GM19397 (cell line): ENCODE measurements at regions not wholly inside any gene's neighbourhood (a gene's known extent, or its start where the extent isn't known, plus 50 kb on each side); places are given as distances from the start of the nearest gene placed in this dataset.

Experiments
- ATAC-seq: cut with Tn5 transposase; IDR thresholded peaks from one replicate; pipeline ENCODE4 v1.9.1; 2021; ENCODE audit warnings: mild to moderate bottlenecking, moderate library complexity; ENCODE audit not compliant: unreplicated experiment

- no peak for ATAC-seq
Measured at GRCh38 chr4:30429813-30430761, 290.1 kb upstream of the PCDH7 start.

GRCh38 chr4:30434656-30435055, 285.5 kb upstream of the PCDH7 start:
- ATAC-seq, result no peak

GRCh38 chr4:30436394-30436793, 283.8 kb upstream of the PCDH7 start:
- no peak for ATAC-seq

- no peak for ATAC-seq
Measured at GRCh38 chr4:30437316-30437715, 282.9 kb upstream of the PCDH7 start.

GRCh38 chr4:30443289-30443688, 276.9 kb upstream of the PCDH7 start:
- ATAC-seq, result no peak

GRCh38 chr4:30450474-30450873, 269.7 kb upstream of the PCDH7 start:
- no peak for ATAC-seq

GRCh38 chr4:30454504-30454903, 265.7 kb upstream of the PCDH7 start:
- ATAC-seq, result no peak

GRCh38 chr4:30456716-30457115, 263.5 kb upstream of the PCDH7 start:
- ATAC-seq, result no peak

- ATAC-seq, result no peak
Measured at GRCh38 chr4:30460818-30461217, 259.4 kb upstream of the PCDH7 start.

GRCh38 chr4:30461218-30461617, 259.0 kb upstream of the PCDH7 start:
- no peak for ATAC-seq

- ATAC-seq, result no peak
Measured at GRCh38 chr4:30462445-30463090, 257.6 kb upstream of the PCDH7 start.

- no peak for ATAC-seq
Measured at GRCh38 chr4:30471861-30472260, 248.3 kb upstream of the PCDH7 start.

- ATAC-seq, result no peak
Measured at GRCh38 chr4:30473225-30473624, 246.9 kb upstream of the PCDH7 start.

- no peak for ATAC-seq
Measured at GRCh38 chr4:30495251-30495650, 224.9 kb upstream of the PCDH7 start.

GRCh38 chr4:30495651-30496310, 224.4 kb upstream of the PCDH7 start:
- no peak for ATAC-seq

GRCh38 chr4:30511751-30512150, 208.4 kb upstream of the PCDH7 start:
- no peak for ATAC-seq

GRCh38 chr4:30518211-30518610, 202.0 kb upstream of the PCDH7 start:
- no peak for ATAC-seq

GRCh38 chr4:30525662-30526315, 194.4 kb upstream of the PCDH7 start:
- no peak for ATAC-seq

GRCh38 chr4:30535255-30535654, 184.9 kb upstream of the PCDH7 start:
- ATAC-seq, result no peak

GRCh38 chr4:30536231-30536630, 183.9 kb upstream of the PCDH7 start:
- ATAC-seq, result no peak

GRCh38 chr4:30537456-30537855, 182.7 kb upstream of the PCDH7 start:
- ATAC-seq, result no peak
